ENCODE measurements at regions not wholly inside any gene's neighbourhood (a gene's known extent, or its start where the extent isn't known, plus 50 kb on each side); places are given as distances from the start of the nearest gene placed in this dataset.

DNA sequence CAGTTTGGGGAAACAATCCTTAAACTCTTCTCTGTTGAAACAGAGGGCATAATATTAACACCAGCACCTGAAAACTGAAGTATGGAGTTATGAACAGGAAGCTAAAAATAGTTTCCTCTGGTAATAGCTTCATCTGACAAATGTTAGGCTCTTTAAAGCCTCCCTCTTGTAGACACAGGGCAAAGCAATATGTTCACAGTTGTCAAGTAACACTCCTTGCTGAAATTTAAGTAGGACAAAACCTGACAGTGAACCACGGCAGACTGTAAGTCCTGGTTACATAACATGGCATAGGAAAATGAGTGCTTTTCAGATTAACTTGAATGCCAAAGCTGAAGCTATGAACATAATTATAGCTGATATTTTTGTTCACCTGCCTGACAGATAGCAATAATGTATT lies 172.9 kb downstream of the CMPK2 start:
- H2AK5ac ChIP-seq (ENCODE audit: insufficient read length, low read length): no peak overlapping the region
- WGBS (ENCODE audit: extremely low coverage, insufficient read length, low lambda C conversion rate): no CpG with 5 or more reads among the region's 1 CpG
- no peak for DNase-seq
- H2BK5ac ChIP-seq (ENCODE audit: insufficient read length, low read length): no peak overlapping the region
- no peak overlapping the region for H3K4me3 Mint-ChIP-seq
- no peak for TF ChIP-seq CTCF (conservative IDR thresholded peaks at IDR 0.05)
- no peak overlapping the region for H3K4ac ChIP-seq (ENCODE audit: low read depth, low read length)
- peaks cover 5 to 9% of the 10 kb centered on the region in 2 experiments; a peak in 4 of 5 replicates for H3K9me3 Mint-ChIP-seq
- H3K79me1 ChIP-seq (ENCODE audit: insufficient read depth, low read depth, low read length, poor library complexity, severe bottlenecking): no peaks in the 10 kb centered on the region
- no peak overlapping the region for H2BK12ac ChIP-seq (ENCODE audit: insufficient read length, low read depth, low read length)
- H4K91ac ChIP-seq (ENCODE audit: insufficient read length, low read depth, low read length): no peak overlapping the region
- H3K36me3 Mint-ChIP-seq (ENCODE audit: insufficient read depth in 1 of 3, low read depth in 3 of 3): peaks cover 0 to 6% (median 4%) of the 10 kb centered on the region in 3 experiments; a peak in 4 of 7 replicates
- no peaks in the 10 kb centered on the region for H4K20me1 ChIP-seq (ENCODE audit: control insufficient read depth, insufficient read depth, insufficient read length)
- no peak overlapping the region for H4K5ac ChIP-seq (ENCODE audit: insufficient read length, low read depth, low read length)
- no peak overlapping the region for H3K27ac ChIP-seq (ENCODE audit: insufficient read length, low read depth, low read length)
- H2BK120ac ChIP-seq (ENCODE audit: low read depth, low read length, poor library complexity, severe bottlenecking): no peak overlapping the region
- H2BK15ac ChIP-seq (ENCODE audit: low read depth, low read length): no peak overlapping the region
- no peak overlapping the region for H2BK20ac ChIP-seq (ENCODE audit: low read depth, low read length, poor library complexity, severe bottlenecking)
- no peak overlapping the region for H3K23ac ChIP-seq (ENCODE audit: insufficient read length, low read depth, low read length)
- H3K27me3 Mint-ChIP-seq (ENCODE audit: low read depth): no peaks in the 10 kb centered on the region; the same call in 1 of the 2 replicates
- no peak overlapping the region for H4K8ac ChIP-seq (replicated peaks; ENCODE audit: insufficient read length, low read depth, low read length)
- H3K14ac ChIP-seq (ENCODE audit: insufficient read depth, low read length): no peak overlapping the region
- H3K27me3 ChIP-seq (ENCODE audit: insufficient read depth, low read length): no peaks in the 10 kb centered on the region
- H3K4me2 ChIP-seq (ENCODE audit: insufficient read depth, insufficient read length, low read length): no peak overlapping the region
- no peak overlapping the region for H3K56ac ChIP-seq (ENCODE audit: insufficient read length, low read depth, low read length)
- no peaks in the 10 kb centered on the region for H3K9me3 ChIP-seq (ENCODE audit: control insufficient read depth, low read depth, low read length)
- H3K4me1 ChIP-seq (ENCODE audit: insufficient read depth, low read length): 0 out of 2 replicates have a peak, but pooled peaks cover 2% of the 10 kb centered on the region
- H3K23me2 ChIP-seq (ENCODE audit: insufficient read length, low read depth, low read length, poor library complexity, severe bottlenecking): no peaks in the 10 kb centered on the region
- H3K79me2 ChIP-seq (ENCODE audit: insufficient read depth, low read length): no peaks in the 10 kb centered on the region
- H3K27ac Mint-ChIP-seq: no peak overlapping the region
- no peak overlapping the region for H2AFZ ChIP-seq (ENCODE audit: low read length)
- no peak overlapping the region for H3K18ac ChIP-seq (ENCODE audit: insufficient read length, low read depth, low read length)
- peaks cover 10 to 11% of the 10 kb centered on the region in 2 experiments for H3K4me1 Mint-ChIP-seq
- H3T11ph ChIP-seq (ENCODE audit: low read length): no peak overlapping the region
- H3K9ac ChIP-seq (ENCODE audit: extremely low read depth, insufficient read length, low read length): no peak overlapping the region

Measured in H9 (cell line).